ENCODE measurements at regions not wholly inside any gene's neighbourhood (a gene's known extent, or its start where the extent isn't known, plus 50 kb on each side); places are given as distances from the start of the nearest gene placed in this dataset.
"Not testable (repeated sequence)": the region's sequence is repeated elsewhere in the genome, so short reads cannot be mapped to it uniquely, and the experiment has no call there.

- DNase-seq: no peak
Observed at GRCh38 chrX:44785652-44786051, 58.2 kb upstream of the DUSP21 start.

GRCh38 chrX:44784241-44784640 lies 59.6 kb upstream of the DUSP21 start:
- DNase-seq: no peak

- DNase-seq: no peak
Observed at GRCh38 chrX:44778254-44778653, 65.6 kb upstream of the DUSP21 start.

GRCh38 chrX:44775726-44776125 lies 68.1 kb upstream of the DUSP21 start:
- no peak for DNase-seq

GRCh38 chrX:44774066-44774465 lies 69.8 kb upstream of the DUSP21 start:
- not testable (repeated sequence) for DNase-seq

- DNase-seq: no peak
Observed at GRCh38 chrX:44770121-44770520, 73.7 kb upstream of the DUSP21 start.

GRCh38 chrX:44767308-44767707 lies 76.5 kb upstream of the DUSP21 start:
- DNase-seq: peak; percentile 43

GRCh38 chrX:44765556-44765955 lies 78.3 kb upstream of the DUSP21 start:
- DNase-seq: no peak

GRCh38 chrX:44747969-44748368 lies 95.9 kb upstream of the DUSP21 start:
- DNase-seq: no peak

- DNase-seq: no peak
Observed at GRCh38 chrX:44747317-44747716, 96.5 kb upstream of the DUSP21 start.

GRCh38 chrX:44744799-44745198 lies 99.0 kb upstream of the DUSP21 start:
- DNase-seq: no peak

GRCh38 chrX:44742480-44743155 lies 101.2 kb upstream of the DUSP21 start:
- DNase-seq: no peak

GRCh38 chrX:44741859-44742258 lies 102.0 kb upstream of the DUSP21 start:
- DNase-seq: not testable (repeated sequence)

GRCh38 chrX:44741458-44741857 lies 102.4 kb upstream of the DUSP21 start:
- not testable (repeated sequence) for DNase-seq

- no peak for DNase-seq
Observed at GRCh38 chrX:44735498-44735897, 108.3 kb upstream of the DUSP21 start.

GRCh38 chrX:44733931-44734330 lies 109.9 kb upstream of the DUSP21 start:
- DNase-seq: no peak

- no peak for DNase-seq
Observed at GRCh38 chrX:44731160-44731559, 112.7 kb upstream of the DUSP21 start.

- no peak for DNase-seq
Observed at GRCh38 chrX:44723426-44723825, 120.4 kb upstream of the DUSP21 start.

- DNase-seq: no peak
Observed at GRCh38 chrX:44708470-44708869, 135.4 kb upstream of the DUSP21 start.

- no peak for DNase-seq
Observed at GRCh38 chrX:44705817-44706551, 137.8 kb upstream of the DUSP21 start.

- no peak for DNase-seq
Observed at GRCh38 chrX:44698357-44698756, 145.5 kb upstream of the DUSP21 start.

GRCh38 chrX:44693255-44693654 lies 150.6 kb upstream of the DUSP21 start:
- no peak for DNase-seq

- no peak for DNase-seq
Observed at GRCh38 chrX:44690129-44690528, 147.5 kb upstream of the FUNDC1 start.

- peak; percentile 90 for DNase-seq
Observed at GRCh38 chrX:44675362-44676024, 132.8 kb upstream of the FUNDC1 start.
